ENCODE measurements at regions not wholly inside any gene's neighbourhood (a gene's known extent, or its start where the extent isn't known, plus 50 kb on each side); places are given as distances from the start of the nearest gene placed in this dataset.

GRCh38 chr13:26155568-26155967 lies 66.5 kb downstream of the RNF6 start:
- Histone ChIP-seq H3K27ac (ENCODE audit: low read depth, low read length) (no peak overlapping the region), H3K9me3 (ENCODE audit: control insufficient read depth in 1 of 2, low read length in 2 of 2) (no peaks in the 10 kb centered on the region), H3K27me3 (ENCODE audit: insufficient read depth, low read length) (no peaks in the 10 kb centered on the region), H3K4me3 (ENCODE audit: low read length in 2 of 2) (no peak overlapping the region), H3K4me1 (ENCODE audit: insufficient read depth, low read length) (no peaks in the 10 kb centered on the region), H3K36me3 (ENCODE audit: insufficient read depth, low read length) (no peaks in the 10 kb centered on the region)
- H3K4me3 Mint-ChIP-seq = no peak overlapping the region
- intact Hi-C loops (cut with micrococcal nuclease) = no loop called here
- POLR2A ChIA-PET (ENCODE audit: partially characterized antibody) = no interaction called here
- no peak overlapping the region for H3K27ac Mint-ChIP-seq
- CTCF ChIA-PET (ENCODE audit: partially characterized antibody) = no interaction called here
- H3K9me3 Mint-ChIP-seq = no peaks in the 10 kb centered on the region
- no peaks in the 10 kb centered on the region for H3K36me3 Mint-ChIP-seq
- DNase-seq = no peak
- H3K4me1 Mint-ChIP-seq = no peaks in the 10 kb centered on the region
- peaks cover 2 to 5% of the 10 kb centered on the region in 2 donors for H3K27me3 Mint-ChIP-seq

GRCh38 chr13:26133851-26134250 lies 82.0 kb upstream of the SHISA2 start:
- Histone ChIP-seq H3K4me1 (ENCODE audit: insufficient read depth, low read length) (no peaks in the 10 kb centered on the region), H3K9me3 (ENCODE audit: control insufficient read depth in 1 of 2, low read length in 2 of 2) (no peaks in the 10 kb centered on the region), H3K4me3 (ENCODE audit: low read length in 2 of 2) (no peak overlapping the region), H3K27me3 (ENCODE audit: insufficient read depth, low read length) (no peaks in the 10 kb centered on the region), H3K36me3 (ENCODE audit: insufficient read depth, low read length) (no peaks in the 10 kb centered on the region), H3K27ac (ENCODE audit: low read depth, low read length) (no peak overlapping the region)
- H3K27me3 Mint-ChIP-seq = peaks cover 3 to 10% of the 10 kb centered on the region in 2 donors
- DNase-seq = no peak
- CTCF ChIA-PET (ENCODE audit: partially characterized antibody) = no interaction called here
- H3K36me3 Mint-ChIP-seq = no peaks in the 10 kb centered on the region
- H3K4me1 Mint-ChIP-seq = peaks cover 0 to 1% (median 0%) of the 10 kb centered on the region in 4 donors
- intact Hi-C loops (cut with micrococcal nuclease) = no loop called here
- POLR2A ChIA-PET (ENCODE audit: partially characterized antibody) = no interaction called here
- peaks cover 2 to 8% (median 6%) of the 10 kb centered on the region in 8 donors for H3K9me3 Mint-ChIP-seq
- H3K4me3 Mint-ChIP-seq = no peak overlapping the region
- H3K27ac Mint-ChIP-seq = no peak overlapping the region

- Histone ChIP-seq H3K9me3 (ENCODE audit: control insufficient read depth in 1 of 2, low read length in 2 of 2) (no peaks in the 10 kb centered on the region), H3K4me1 (ENCODE audit: insufficient read depth, low read length) (no peaks in the 10 kb centered on the region), H3K36me3 (ENCODE audit: insufficient read depth, low read length) (no peaks in the 10 kb centered on the region), H3K27me3 (ENCODE audit: insufficient read depth, low read length) (no peaks in the 10 kb centered on the region), H3K4me3 (ENCODE audit: low read length in 2 of 2) (no peak overlapping the region), H3K27ac (ENCODE audit: low read depth, low read length) (no peak overlapping the region)
- Mint-ChIP-seq H3K36me3 (no peaks in the 10 kb centered on the region), H3K4me1 (peaks cover 0 to 1% (median 0%) of the 10 kb centered on the region in 4 donors), H3K27me3 (peaks cover 5 to 10% of the 10 kb centered on the region in 2 donors), H3K9me3 (peaks cover 2 to 7% (median 6%) of the 10 kb centered on the region in 8 donors), H3K27ac (no peak overlapping the region), H3K4me3 (no peak overlapping the region)
- DNase-seq = no peak
- intact Hi-C loops (cut with micrococcal nuclease) = no loop called here
- ChIA-PET POLR2A (ENCODE audit: partially characterized antibody) (no interaction called here), CTCF (ENCODE audit: partially characterized antibody) (no interaction called here)
Observed at GRCh38 chr13:26133286-26133685, 81.5 kb upstream of the SHISA2 start.

GRCh38 chr13:26132756-26133155 lies 80.9 kb upstream of the SHISA2 start:
- Histone ChIP-seq H3K4me3 (ENCODE audit: low read length in 2 of 2) (no peak overlapping the region), H3K27ac (ENCODE audit: low read depth, low read length) (no peak overlapping the region), H3K9me3 (ENCODE audit: control insufficient read depth in 1 of 2, low read length in 2 of 2) (no peaks in the 10 kb centered on the region), H3K36me3 (ENCODE audit: insufficient read depth, low read length) (no peaks in the 10 kb centered on the region), H3K4me1 (ENCODE audit: insufficient read depth, low read length) (no peaks in the 10 kb centered on the region), H3K27me3 (ENCODE audit: insufficient read depth, low read length) (no peaks in the 10 kb centered on the region)
- H3K4me1 Mint-ChIP-seq = peaks cover 0 to 1% (median 0%) of the 10 kb centered on the region in 4 donors
- no peaks in the 10 kb centered on the region for H3K36me3 Mint-ChIP-seq
- ChIA-PET CTCF (ENCODE audit: partially characterized antibody) (no interaction called here), POLR2A (ENCODE audit: partially characterized antibody) (no interaction called here)
- no peak overlapping the region for H3K4me3 Mint-ChIP-seq
- H3K27me3 Mint-ChIP-seq = peaks cover 5 to 9% of the 10 kb centered on the region in 2 donors
- peak in 1 of 5 donors; percentile 1 for DNase-seq
- H3K9me3 Mint-ChIP-seq = peaks cover 2 to 6% (median 3%) of the 10 kb centered on the region in 8 donors
- no peak overlapping the region for H3K27ac Mint-ChIP-seq
- intact Hi-C loops (cut with micrococcal nuclease) = no loop called here

GRCh38 chr13:26128676-26129075 lies 76.9 kb upstream of the SHISA2 start:
- no peaks in the 10 kb centered on the region for H3K4me1 ChIP-seq (ENCODE audit: insufficient read depth, low read length)
- ChIA-PET CTCF (ENCODE audit: partially characterized antibody) (interaction anchor here (0.5 kb wide), 1 partner anchor 8 kb away, joined by 3 read pairs; no protein-coding TSS in a partner anchor), POLR2A (ENCODE audit: partially characterized antibody) (no interaction called here)
- no peaks in the 10 kb centered on the region for H3K36me3 Mint-ChIP-seq
- no peaks in the 10 kb centered on the region for H3K36me3 ChIP-seq (ENCODE audit: insufficient read depth, low read length)
- no peak overlapping the region for H3K4me3 Mint-ChIP-seq
- peaks cover 2 to 3% of the 10 kb centered on the region in 2 donors for H3K27me3 Mint-ChIP-seq
- no peak overlapping the region for H3K27ac Mint-ChIP-seq
- no peaks in the 10 kb centered on the region for H3K9me3 ChIP-seq (ENCODE audit: control insufficient read depth in 1 of 2, low read length in 2 of 2)
- intact Hi-C loops (cut with micrococcal nuclease) = no loop called here
- peaks cover 0 to 4% (median 0%) of the 10 kb centered on the region in 8 donors for H3K9me3 Mint-ChIP-seq
- no peak overlapping the region for H3K27ac ChIP-seq (ENCODE audit: low read depth, low read length)
- no peaks in the 10 kb centered on the region for H3K27me3 ChIP-seq (ENCODE audit: insufficient read depth, low read length)
- DNase-seq = no peak
- peaks cover 0 to 1% (median 0%) of the 10 kb centered on the region in 4 donors for H3K4me1 Mint-ChIP-seq
- H3K4me3 ChIP-seq (ENCODE audit: low read length in 2 of 2) = no peak overlapping the region

GRCh38 chr13:26117620-26118019 lies 65.8 kb upstream of the SHISA2 start:
- Histone ChIP-seq H3K9me3 (ENCODE audit: control insufficient read depth in 1 of 2, low read length in 2 of 2) (no peaks in the 10 kb centered on the region), H3K36me3 (ENCODE audit: insufficient read depth, low read length) (no peaks in the 10 kb centered on the region), H3K27ac (ENCODE audit: low read depth, low read length) (no peak overlapping the region), H3K27me3 (ENCODE audit: insufficient read depth, low read length) (no peaks in the 10 kb centered on the region), H3K4me1 (ENCODE audit: insufficient read depth, low read length) (no peaks in the 10 kb centered on the region), H3K4me3 (ENCODE audit: low read length in 2 of 2) (no peak overlapping the region)
- H3K36me3 Mint-ChIP-seq = no peaks in the 10 kb centered on the region
- intact Hi-C loops (cut with micrococcal nuclease) = no loop called here
- no peak for DNase-seq
- no peak overlapping the region for H3K4me3 Mint-ChIP-seq
- H3K27me3 Mint-ChIP-seq = peaks cover 14 to 18% of the 10 kb centered on the region in 2 donors
- no peak overlapping the region for H3K27ac Mint-ChIP-seq
- no peaks in the 10 kb centered on the region for H3K9me3 Mint-ChIP-seq
- H3K4me1 Mint-ChIP-seq = no peaks in the 10 kb centered on the region
- ChIA-PET POLR2A (ENCODE audit: partially characterized antibody) (no interaction called here), CTCF (ENCODE audit: partially characterized antibody) (no interaction called here)

- H3K36me3 Mint-ChIP-seq = no peaks in the 10 kb centered on the region
- H3K27me3 Mint-ChIP-seq = peaks cover 9 to 14% of the 10 kb centered on the region in 2 donors
- POLR2A ChIA-PET (ENCODE audit: partially characterized antibody) = no interaction called here
- Histone ChIP-seq H3K4me1 (ENCODE audit: insufficient read depth, low read length) (no peaks in the 10 kb centered on the region), H3K27ac (ENCODE audit: low read depth, low read length) (no peak overlapping the region), H3K4me3 (ENCODE audit: low read length in 2 of 2) (no peak overlapping the region), H3K27me3 (ENCODE audit: insufficient read depth, low read length) (no peaks in the 10 kb centered on the region), H3K9me3 (ENCODE audit: control insufficient read depth in 1 of 2, low read length in 2 of 2) (no peaks in the 10 kb centered on the region), H3K36me3 (ENCODE audit: insufficient read depth, low read length) (no peaks in the 10 kb centered on the region)
- CTCF ChIA-PET (ENCODE audit: partially characterized antibody) = no interaction called here
- peaks cover 0 to 2% (median 0%) of the 10 kb centered on the region in 8 donors for H3K9me3 Mint-ChIP-seq
- no peak for DNase-seq
- intact Hi-C loops (cut with micrococcal nuclease) = no loop called here
- no peaks in the 10 kb centered on the region for H3K4me1 Mint-ChIP-seq
- H3K27ac Mint-ChIP-seq = no peak overlapping the region
- no peak overlapping the region for H3K4me3 Mint-ChIP-seq
Observed at GRCh38 chr13:26112843-26113242, 61.0 kb upstream of the SHISA2 start.

- Mint-ChIP-seq H3K9me3 (peaks cover 0 to 2% (median 0%) of the 10 kb centered on the region in 8 donors), H3K4me3 (no peak overlapping the region), H3K27me3 (peaks cover 9 to 13% of the 10 kb centered on the region in 2 donors), H3K27ac (no peak overlapping the region), H3K36me3 (no peaks in the 10 kb centered on the region), H3K4me1 (no peaks in the 10 kb centered on the region)
- intact Hi-C loops (cut with micrococcal nuclease) = no loop called here
- ChIA-PET CTCF (ENCODE audit: partially characterized antibody) (no interaction called here), POLR2A (ENCODE audit: partially characterized antibody) (no interaction called here)
- no peak for DNase-seq
- Histone ChIP-seq H3K9me3 (ENCODE audit: control insufficient read depth in 1 of 2, low read length in 2 of 2) (no peaks in the 10 kb centered on the region), H3K36me3 (ENCODE audit: insufficient read depth, low read length) (no peaks in the 10 kb centered on the region), H3K4me3 (ENCODE audit: low read length in 2 of 2) (no peak overlapping the region), H3K27ac (ENCODE audit: low read depth, low read length) (no peak overlapping the region), H3K27me3 (ENCODE audit: insufficient read depth, low read length) (no peaks in the 10 kb centered on the region), H3K4me1 (ENCODE audit: insufficient read depth, low read length) (no peaks in the 10 kb centered on the region)
Observed at GRCh38 chr13:26111797-26112196, 60.0 kb upstream of the SHISA2 start.

Measured in CD4-positive, alpha-beta memory T cell (primary cell).